ENCODE measurements at regions not wholly inside any gene's neighbourhood (a gene's known extent, or its start where the extent isn't known, plus 50 kb on each side); places are given as distances from the start of the nearest gene placed in this dataset.

DNA sequence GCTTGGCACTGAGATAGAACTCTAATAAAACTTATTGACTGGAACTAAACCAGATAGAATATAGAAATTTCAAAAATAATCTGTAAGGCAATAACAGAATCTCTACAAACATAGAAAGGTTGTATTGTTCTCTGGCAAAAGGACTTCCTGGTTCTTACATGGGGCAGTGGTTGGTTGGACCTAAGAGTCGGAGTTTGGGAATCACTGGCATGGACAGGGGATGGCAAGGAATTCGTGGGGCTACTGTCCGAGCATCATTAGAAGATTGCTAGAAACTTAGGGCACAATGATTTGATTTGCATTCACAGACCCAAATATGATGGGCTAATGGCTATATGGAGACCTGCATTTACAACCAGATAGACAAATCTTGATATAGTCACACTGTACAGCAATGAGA lies 103.8 kb upstream of the GOT2 start (continued):
- TF ChIP-seq, protein P1, sequence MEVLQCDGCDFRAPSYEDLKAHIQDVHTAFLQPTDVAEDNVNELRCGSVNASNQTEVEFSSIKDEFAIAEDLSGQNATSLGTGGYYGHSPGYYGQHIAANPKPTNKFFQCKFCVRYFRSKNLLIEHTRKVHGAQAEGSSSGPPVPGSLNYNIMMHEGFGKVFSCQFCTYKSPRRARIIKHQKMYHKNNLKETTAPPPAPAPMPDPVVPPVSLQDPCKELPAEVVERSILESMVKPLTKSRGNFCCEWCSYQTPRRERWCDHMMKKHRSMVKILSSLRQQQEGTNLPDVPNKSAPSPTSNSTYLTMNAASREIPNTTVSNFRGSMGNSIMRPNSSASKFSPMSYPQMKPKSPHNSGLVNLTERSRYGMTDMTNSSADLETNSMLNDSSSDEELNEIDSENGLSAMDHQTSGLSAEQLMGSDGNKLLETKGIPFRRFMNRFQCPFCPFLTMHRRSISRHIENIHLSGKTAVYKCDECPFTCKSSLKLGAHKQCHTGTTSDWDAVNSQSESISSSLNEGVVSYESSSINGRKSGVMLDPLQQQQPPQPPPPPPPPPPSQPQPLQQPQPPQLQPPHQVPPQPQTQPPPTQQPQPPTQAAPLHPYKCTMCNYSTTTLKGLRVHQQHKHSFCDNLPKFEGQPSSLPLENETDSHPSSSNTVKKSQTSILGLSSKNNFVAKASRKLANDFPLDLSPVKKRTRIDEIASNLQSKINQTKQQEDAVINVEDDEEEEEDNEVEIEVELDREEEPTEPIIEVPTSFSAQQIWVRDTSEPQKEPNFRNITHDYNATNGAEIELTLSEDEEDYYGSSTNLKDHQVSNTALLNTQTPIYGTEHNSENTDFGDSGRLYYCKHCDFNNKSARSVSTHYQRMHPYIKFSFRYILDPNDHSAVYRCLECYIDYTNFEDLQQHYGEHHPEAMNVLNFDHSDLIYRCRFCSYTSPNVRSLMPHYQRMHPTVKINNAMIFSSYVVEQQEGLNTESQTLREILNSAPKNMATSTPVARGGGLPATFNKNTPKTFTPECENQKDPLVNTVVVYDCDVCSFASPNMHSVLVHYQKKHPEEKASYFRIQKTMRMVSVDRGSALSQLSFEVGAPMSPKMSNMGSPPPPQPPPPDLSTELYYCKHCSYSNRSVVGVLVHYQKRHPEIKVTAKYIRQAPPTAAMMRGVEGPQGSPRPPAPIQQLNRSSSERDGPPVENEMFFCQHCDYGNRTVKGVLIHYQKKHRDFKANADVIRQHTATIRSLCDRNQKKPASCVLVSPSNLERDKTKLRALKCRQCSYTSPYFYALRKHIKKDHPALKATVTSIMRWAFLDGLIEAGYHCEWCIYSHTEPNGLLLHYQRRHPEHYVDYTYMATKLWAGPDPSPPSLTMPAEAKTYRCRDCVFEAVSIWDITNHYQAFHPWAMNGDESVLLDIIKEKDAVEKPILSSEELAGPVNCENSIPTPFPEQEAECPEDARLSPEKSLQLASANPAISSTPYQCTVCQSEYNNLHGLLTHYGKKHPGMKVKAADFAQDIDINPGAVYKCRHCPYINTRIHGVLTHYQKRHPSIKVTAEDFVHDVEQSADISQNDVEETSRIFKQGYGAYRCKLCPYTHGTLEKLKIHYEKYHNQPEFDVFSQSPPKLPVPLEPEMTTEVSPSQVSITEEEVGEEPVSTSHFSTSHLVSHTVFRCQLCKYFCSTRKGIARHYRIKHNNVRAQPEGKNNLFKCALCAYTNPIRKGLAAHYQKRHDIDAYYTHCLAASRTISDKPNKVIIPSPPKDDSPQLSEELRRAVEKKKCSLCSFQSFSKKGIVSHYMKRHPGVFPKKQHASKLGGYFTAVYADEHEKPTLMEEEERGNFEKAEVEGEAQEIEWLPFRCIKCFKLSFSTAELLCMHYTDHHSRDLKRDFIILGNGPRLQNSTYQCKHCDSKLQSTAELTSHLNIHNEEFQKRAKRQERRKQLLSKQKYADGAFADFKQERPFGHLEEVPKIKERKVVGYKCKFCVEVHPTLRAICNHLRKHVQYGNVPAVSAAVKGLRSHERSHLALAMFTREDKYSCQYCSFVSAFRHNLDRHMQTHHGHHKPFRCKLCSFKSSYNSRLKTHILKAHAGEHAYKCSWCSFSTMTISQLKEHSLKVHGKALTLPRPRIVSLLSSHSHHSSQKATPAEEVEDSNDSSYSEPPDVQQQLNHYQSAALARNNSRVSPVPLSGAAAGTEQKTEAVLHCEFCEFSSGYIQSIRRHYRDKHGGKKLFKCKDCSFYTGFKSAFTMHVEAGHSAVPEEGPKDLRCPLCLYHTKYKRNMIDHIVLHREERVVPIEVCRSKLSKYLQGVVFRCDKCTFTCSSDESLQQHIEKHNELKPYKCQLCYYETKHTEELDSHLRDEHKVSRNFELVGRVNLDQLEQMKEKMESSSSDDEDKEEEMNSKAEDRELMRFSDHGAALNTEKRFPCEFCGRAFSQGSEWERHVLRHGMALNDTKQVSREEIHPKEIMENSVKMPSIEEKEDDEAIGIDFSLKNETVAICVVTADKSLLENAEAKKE (CRISPR knock-in tag; IDR thresholded peaks at IDR 0.05) = no peak
- TF ChIP-seq ZNF331 (CRISPR knock-in tag; IDR thresholded peaks at IDR 0.05; ENCODE audit: low read depth) = no peak
- TF ChIP-seq, protein P2, sequence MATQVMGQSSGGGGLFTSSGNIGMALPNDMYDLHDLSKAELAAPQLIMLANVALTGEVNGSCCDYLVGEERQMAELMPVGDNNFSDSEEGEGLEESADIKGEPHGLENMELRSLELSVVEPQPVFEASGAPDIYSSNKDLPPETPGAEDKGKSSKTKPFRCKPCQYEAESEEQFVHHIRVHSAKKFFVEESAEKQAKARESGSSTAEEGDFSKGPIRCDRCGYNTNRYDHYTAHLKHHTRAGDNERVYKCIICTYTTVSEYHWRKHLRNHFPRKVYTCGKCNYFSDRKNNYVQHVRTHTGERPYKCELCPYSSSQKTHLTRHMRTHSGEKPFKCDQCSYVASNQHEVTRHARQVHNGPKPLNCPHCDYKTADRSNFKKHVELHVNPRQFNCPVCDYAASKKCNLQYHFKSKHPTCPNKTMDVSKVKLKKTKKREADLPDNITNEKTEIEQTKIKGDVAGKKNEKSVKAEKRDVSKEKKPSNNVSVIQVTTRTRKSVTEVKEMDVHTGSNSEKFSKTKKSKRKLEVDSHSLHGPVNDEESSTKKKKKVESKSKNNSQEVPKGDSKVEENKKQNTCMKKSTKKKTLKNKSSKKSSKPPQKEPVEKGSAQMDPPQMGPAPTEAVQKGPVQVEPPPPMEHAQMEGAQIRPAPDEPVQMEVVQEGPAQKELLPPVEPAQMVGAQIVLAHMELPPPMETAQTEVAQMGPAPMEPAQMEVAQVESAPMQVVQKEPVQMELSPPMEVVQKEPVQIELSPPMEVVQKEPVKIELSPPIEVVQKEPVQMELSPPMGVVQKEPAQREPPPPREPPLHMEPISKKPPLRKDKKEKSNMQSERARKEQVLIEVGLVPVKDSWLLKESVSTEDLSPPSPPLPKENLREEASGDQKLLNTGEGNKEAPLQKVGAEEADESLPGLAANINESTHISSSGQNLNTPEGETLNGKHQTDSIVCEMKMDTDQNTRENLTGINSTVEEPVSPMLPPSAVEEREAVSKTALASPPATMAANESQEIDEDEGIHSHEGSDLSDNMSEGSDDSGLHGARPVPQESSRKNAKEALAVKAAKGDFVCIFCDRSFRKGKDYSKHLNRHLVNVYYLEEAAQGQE (IDR thresholded peaks at IDR 0.05; ENCODE audit: unreplicated experiment) = no peak
- no peak for TF ChIP-seq JUNB (IDR thresholded peaks at IDR 0.05; ENCODE audit: unreplicated experiment)
- no peak for TF ChIP-seq EZH2phosphoT487 (IDR thresholded peaks at IDR 0.05; ENCODE audit: unreplicated experiment)
- no peak for TF ChIP-seq CREB1 (CRISPR knock-in tag; IDR thresholded peaks at IDR 0.05; ENCODE audit: low read depth)
- TF ChIP-seq POLR2AphosphoS5 (IDR thresholded peaks at IDR 0.05; ENCODE audit: low read depth) = no peak
- TF ChIP-seq, protein P3, sequence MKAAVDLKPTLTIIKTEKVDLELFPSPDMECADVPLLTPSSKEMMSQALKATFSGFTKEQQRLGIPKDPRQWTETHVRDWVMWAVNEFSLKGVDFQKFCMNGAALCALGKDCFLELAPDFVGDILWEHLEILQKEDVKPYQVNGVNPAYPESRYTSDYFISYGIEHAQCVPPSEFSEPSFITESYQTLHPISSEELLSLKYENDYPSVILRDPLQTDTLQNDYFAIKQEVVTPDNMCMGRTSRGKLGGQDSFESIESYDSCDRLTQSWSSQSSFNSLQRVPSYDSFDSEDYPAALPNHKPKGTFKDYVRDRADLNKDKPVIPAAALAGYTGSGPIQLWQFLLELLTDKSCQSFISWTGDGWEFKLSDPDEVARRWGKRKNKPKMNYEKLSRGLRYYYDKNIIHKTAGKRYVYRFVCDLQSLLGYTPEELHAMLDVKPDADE (IDR thresholded peaks at IDR 0.05) = no peak
- no peak for TF ChIP-seq EZH2 (IDR thresholded peaks at IDR 0.05; ENCODE audit: low read depth, unreplicated experiment)
- no peak for TF ChIP-seq ZNF114 (CRISPR knock-in tag; IDR thresholded peaks at IDR 0.05)
